PFSK-1 (cell line): ENCODE measurements at regions not wholly inside any gene's neighbourhood (a gene's known extent, or its start where the extent isn't known, plus 50 kb on each side); places are given as distances from the start of the nearest gene placed in this dataset.

Source experiments
- FOXP2 ChIP-seq: optimal IDR thresholded peaks from 2 replicates; pipeline ENCODE3; 2011; ENCODE audit warnings: borderline replicate concordance, control low read depth, inconsistent platforms; ENCODE audit not compliant: insufficient read depth; ENCODE audit errors: extremely low read length, extremely low read depth
- POLR2AphosphoS5 ChIP-seq: IDR thresholded peaks from 2 replicates; pipeline ENCODE4 v1.6.1; 2012; ENCODE audit warnings: low read depth, mild to moderate bottlenecking, control low read depth, low read length, moderate library complexity
- SIN3A ChIP-seq: IDR thresholded peaks from 2 replicates; pipeline ENCODE4 v1.6.1; 2012; ENCODE audit warnings: mild to moderate bottlenecking, low read length, moderate library complexity, borderline replicate concordance; ENCODE audit not compliant: insufficient read depth
- TAF1 ChIP-seq: IDR thresholded peaks from 2 replicates; pipeline ENCODE4 v1.6.1; 2012; ENCODE audit warnings: low read length, control low read depth, borderline replicate concordance; ENCODE audit not compliant: insufficient read depth
- TF ChIP-seq, protein P1 (sequence below), 2 experiments: IDR thresholded peaks; 2 replicates each; pipeline versions ENCODE4 v1.6.1 to v1.8.0; 2011 to 2012; ENCODE audit warnings: low read depth in 2 of 2, low read length in 2 of 2, control low read depth in 1 of 2, inconsistent platforms in 1 of 2, mild to moderate bottlenecking in 1 of 2, moderate library complexity in 1 of 2; ENCODE audit not compliant: insufficient read depth in 1 of 2

DNA sequence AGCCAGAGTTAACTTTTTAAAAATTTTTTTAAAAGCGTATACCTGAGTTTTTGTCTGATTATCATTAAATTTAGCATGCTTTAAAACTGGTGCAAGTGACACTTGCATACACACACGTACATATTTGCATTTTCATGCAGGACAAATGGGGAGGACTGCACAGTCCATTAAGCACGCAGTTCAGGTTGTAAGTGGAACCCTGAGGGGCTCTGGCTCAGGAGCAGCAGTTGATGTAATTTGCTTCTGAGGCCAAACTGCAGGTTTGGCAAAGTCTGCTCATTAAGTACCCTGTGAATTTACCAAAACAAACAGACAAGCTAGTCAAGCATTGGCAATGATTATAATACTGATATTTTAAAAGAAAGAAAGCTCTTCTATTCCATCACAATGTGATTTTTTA, 215.8 kb upstream of the PFKP start:
- TF ChIP-seq TAF1 (no peak), POLR2AphosphoS5 (no peak), FOXP2 (no peak), SIN3A (no peak)
- TF ChIP-seq, protein P1, sequence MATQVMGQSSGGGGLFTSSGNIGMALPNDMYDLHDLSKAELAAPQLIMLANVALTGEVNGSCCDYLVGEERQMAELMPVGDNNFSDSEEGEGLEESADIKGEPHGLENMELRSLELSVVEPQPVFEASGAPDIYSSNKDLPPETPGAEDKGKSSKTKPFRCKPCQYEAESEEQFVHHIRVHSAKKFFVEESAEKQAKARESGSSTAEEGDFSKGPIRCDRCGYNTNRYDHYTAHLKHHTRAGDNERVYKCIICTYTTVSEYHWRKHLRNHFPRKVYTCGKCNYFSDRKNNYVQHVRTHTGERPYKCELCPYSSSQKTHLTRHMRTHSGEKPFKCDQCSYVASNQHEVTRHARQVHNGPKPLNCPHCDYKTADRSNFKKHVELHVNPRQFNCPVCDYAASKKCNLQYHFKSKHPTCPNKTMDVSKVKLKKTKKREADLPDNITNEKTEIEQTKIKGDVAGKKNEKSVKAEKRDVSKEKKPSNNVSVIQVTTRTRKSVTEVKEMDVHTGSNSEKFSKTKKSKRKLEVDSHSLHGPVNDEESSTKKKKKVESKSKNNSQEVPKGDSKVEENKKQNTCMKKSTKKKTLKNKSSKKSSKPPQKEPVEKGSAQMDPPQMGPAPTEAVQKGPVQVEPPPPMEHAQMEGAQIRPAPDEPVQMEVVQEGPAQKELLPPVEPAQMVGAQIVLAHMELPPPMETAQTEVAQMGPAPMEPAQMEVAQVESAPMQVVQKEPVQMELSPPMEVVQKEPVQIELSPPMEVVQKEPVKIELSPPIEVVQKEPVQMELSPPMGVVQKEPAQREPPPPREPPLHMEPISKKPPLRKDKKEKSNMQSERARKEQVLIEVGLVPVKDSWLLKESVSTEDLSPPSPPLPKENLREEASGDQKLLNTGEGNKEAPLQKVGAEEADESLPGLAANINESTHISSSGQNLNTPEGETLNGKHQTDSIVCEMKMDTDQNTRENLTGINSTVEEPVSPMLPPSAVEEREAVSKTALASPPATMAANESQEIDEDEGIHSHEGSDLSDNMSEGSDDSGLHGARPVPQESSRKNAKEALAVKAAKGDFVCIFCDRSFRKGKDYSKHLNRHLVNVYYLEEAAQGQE (IDR thresholded peaks at IDR 0.05; ENCODE audit: insufficient read depth in 1 of 2, low read depth in 2 of 2, low read length in 2 of 2) = no peak

DNA sequence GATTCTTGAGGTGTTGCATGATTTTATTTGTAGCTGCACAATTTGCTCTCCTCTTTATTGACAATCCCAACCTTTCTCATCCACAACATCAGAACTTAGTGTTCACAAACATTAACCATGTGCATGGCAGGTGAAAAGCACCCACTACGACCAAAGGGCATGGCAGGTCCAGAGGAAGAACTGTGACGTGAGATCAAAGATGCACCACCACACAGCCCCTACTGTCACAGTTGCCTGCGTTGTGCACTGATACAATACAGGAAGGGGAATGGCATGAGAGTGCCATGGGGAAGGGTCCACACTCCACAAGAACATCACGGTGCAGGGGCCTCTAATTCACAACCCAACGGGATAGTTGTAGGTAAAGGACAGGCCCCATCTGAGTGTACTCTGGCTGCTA, 217.1 kb upstream of the PFKP start:
- TF ChIP-seq SIN3A (no peak), FOXP2 (no peak), TAF1 (no peak), POLR2AphosphoS5 (no peak)
- TF ChIP-seq, protein P1 (IDR thresholded peaks at IDR 0.05; ENCODE audit: insufficient read depth in 1 of 2, low read depth in 2 of 2, low read length in 2 of 2) = no peak

DNA sequence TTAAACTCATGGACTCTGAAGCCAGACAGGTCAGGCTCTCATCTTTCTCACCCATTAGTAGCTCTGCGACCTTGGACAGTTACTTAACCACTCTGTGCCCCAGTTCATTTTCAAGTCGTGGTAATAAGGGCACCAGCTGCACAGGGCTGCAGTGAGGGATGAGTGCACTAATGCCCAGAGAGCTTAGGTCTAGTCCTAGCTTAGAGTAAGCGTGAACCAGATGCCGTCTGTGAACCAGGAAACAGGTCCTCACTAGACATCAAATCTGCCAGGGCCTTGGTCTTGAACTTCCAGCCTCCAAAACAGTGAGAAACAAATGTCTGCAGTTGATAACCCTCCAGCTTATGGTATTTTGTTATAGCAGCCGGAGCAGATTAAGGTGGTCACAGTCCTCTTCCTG, 222.4 kb upstream of the PFKP start:
- TF ChIP-seq FOXP2 (no peak), TAF1 (no peak), SIN3A (no peak), POLR2AphosphoS5 (no peak)
- TF ChIP-seq, protein P1 (IDR thresholded peaks at IDR 0.05; ENCODE audit: insufficient read depth in 1 of 2, low read depth in 2 of 2, low read length in 2 of 2) = no peak

DNA sequence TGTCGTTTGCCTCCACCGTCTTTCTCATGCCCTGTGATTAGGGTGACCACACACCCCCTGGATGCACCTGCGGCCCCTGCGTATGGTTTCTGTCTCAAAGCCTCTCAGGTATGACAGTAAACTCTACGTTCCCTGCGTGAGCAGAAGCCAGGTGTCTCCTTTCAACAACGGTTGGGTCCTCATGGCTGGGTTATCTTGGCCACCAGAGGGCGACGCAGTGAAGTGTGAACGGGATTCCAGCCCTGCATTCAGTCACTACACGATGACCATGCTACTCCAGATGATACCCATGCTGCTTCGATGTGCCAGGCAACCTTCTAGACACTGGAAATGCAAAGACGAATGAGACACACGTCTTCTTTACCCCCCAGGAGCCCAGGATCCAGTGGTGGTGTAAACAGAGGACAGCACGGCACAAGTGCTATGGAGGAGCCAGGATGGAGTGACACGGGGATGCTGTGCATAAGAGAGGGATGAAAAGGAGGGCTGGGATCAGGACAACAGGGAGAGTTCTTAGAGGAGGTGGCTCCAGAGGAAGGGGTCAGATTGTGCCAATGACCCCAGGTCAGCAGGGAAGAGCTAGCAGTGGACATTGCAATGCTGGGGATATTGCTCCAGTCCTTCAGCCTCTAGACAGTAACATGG, 228.1 kb upstream of the PFKP start:
- TF ChIP-seq TAF1 (no peak), FOXP2 (no peak), POLR2AphosphoS5 (no peak), SIN3A (no peak)
- TF ChIP-seq, protein P1 (IDR thresholded peaks at IDR 0.05; ENCODE audit: insufficient read depth in 1 of 2, low read depth in 2 of 2, low read length in 2 of 2) = no peak
